Limb (tissue), 2 donors: ENCODE measurements at regions not wholly inside any gene's neighbourhood (a gene's known extent, or its start where the extent isn't known, plus 50 kb on each side); places are given as distances from the start of the nearest gene placed in this dataset.

Experiments used
- DNase-seq, 2 donors: peaks; one replicate each; pipeline ENCODE4 v3.0.0-alpha.2; 2016; ENCODE audit errors: extremely low spot score in 2 of 2

DNA sequence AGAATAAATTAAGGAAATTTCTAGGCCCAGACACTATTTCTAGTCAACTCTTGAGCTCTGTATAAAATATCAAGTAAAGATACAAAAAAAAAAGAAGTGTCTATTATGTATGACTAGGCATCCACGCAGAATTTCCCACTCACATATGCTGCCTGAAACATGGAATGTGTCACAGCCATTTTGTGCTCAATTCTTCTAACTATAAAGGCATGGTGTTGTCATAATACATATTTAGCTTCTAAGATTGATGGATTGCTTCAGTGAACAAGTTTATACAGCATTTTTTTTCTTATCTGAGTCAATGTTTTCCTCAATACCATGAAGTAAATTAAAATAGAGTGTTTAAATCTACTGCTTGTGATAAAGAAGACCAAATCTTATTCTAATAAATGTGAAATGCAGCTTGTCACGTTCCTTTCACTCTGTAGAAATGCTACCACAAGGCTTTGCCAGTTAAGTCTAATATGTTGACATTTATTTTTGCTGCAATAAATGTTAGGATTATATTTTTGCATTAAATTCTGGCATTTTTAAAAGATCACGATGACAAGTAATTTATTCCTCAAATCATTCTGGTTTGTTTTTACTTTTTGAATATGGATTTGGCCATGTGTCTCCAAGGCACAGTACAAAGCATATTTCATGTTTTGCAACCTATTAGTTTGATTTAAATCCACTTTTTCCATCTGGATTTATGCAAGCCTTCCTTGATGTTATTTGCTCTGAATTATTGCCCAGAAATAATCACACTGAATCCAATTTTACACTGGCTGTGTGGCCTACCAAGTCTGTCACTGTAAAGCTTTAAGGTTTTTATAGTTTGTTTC, 1829.0 kb upstream of the PCDH7 start:
- DNase-seq, result peak in 1 of 2 donors; percentile 20

DNA sequence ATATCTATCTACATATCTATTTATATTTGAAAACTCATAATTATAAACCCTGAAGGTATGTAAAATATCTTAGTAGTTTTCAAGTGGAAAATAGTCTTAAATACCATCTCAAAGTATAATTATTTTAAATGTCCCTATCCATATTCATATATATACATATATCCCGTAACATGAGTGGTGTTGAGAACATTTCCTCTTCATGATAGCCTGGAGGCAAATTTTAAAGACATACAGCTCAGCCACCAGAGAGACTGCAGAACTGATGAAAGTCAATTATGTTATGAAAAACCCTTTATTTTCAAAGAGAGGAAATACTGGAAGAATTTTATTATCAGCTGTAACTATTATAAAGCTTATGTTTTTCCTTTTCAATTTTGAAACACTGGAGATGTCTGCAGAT, 1806.7 kb upstream of the PCDH7 start:
- no peak for DNase-seq

DNA sequence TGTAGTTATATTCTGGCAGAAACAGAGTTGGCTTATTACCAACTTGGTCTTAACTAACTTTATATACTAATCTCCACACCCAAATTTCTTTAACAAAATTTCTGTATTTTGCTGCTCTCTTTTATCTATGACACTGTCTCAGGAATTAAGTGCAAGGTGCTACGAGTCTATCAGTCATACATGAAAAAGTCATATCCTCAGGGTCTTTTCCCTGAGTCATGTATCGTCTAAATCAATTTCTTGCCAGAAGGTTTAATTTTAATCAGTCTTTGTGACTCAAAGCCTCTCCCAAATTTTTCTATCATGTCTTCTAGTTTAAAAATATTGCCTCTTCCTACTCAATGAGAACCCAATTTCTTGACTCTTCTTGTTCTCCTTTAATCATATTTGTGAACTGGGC, 1803.6 kb upstream of the PCDH7 start:
- no peak for DNase-seq

GRCh38 chr4:28918871-28919270, 1801.3 kb upstream of the PCDH7 start:
- DNase-seq, result no peak

DNA sequence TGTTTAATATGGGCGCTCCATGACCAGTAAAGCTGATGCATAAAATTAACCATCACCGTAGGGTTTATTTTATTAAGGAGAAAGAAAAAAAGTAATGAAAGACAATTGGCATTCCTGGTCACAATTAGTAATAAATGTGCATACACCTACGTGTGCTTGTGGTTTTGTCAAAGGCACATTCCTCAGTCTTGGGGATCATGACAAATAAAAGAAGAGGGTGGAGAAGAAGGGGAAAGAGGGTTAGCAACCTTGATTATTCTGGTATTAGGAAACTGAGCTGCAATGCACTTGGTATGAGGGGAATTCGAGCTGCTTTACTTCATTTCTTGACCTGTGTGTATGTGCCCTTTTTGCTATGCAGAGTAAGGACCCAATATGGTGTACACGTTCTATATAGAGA, 1798.3 kb upstream of the PCDH7 start:
- no peak for DNase-seq

GRCh38 chr4:28926156-28926555, 1794.0 kb upstream of the PCDH7 start:
- DNase-seq, result no peak

GRCh38 chr4:28942631-28943030, 1777.5 kb upstream of the PCDH7 start:
- no peak for DNase-seq

GRCh38 chr4:28947374-28947773, 1772.8 kb upstream of the PCDH7 start:
- DNase-seq, result no peak

DNA sequence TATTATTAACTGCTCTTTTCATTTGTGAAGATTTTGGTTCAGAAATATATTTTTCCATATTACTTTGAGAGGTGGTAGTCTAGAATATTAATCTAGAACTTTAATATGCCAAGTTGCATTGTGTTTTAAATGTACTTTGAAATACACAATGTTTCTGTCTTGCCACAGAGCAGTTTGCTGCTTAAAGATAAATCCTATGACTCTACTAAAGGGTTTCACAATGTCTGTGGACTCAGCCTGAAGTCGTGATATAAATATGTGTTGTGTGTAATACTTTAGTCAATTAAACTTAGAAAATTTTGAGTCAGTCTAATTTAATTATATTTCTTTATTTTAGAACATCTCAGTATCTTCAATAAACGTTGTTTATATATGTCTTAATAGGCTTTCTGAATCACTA, 1771.7 kb upstream of the PCDH7 start:
- DNase-seq, result no peak

DNA sequence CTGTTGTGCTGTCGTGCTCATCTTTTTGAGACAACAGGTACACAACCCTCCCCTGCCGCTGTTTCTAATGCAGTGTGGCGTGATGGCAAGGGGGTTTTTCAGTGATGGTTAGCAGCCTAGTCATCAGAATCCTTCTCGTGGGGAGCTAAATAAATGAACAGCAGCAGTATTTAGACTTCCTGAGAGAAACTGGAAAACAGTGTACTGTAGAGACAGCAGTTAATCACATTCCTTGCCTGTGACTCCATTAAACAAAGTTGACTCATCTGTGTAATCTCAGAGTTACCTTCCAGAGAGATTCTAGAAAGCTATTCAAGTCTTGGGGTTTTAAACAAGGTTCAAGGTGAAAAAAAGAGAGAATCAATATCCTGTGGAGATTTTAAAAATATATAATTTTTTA, 1753.2 kb upstream of the PCDH7 start:
- no peak for DNase-seq

GRCh38 chr4:28973587-28974350, 1746.4 kb upstream of the PCDH7 start:
- no peak for DNase-seq

GRCh38 chr4:28976369-28976768, 1743.8 kb upstream of the PCDH7 start:
- no peak for DNase-seq

DNA sequence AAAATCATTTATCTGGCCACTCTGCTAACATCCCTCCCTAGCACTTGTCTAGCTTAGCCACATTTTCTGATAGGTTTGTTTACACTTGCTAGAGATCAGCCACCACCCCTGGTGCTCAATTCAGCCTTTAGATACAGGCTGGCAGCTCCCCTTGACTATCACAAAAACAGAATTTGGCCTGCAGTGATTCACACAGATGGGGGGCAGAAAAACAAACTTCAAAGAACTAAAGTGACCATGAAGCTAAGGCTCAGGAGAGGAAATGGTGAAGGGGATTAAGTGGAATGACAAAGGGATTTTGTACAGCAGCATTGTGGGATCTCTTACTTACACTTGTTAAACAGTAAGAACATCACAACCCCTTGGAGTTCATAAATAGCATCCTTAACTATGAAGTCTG, 1718.0 kb upstream of the PCDH7 start:
- DNase-seq, result no peak

DNA sequence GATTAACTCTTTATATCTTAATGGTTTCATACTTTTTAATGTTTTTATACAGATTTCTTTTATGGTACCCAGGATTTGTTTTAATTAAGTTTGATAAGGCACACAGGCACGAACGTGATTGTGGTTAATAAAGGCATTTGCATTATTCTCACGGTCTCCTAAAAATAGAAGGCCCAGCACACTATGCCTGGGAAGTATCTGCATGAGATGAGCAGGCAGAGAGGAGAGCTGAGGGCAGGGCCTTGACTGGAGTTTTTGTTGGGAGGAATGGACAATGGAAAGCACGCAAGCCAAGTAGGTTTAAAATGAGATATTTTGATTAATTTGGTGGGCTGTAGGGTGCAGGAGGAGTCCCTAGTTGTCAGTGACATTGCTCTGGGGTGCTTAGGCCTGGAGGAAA, 1714.3 kb upstream of the PCDH7 start:
- DNase-seq, result no peak

GRCh38 chr4:29009908-29010307, 1710.3 kb upstream of the PCDH7 start:
- DNase-seq, result no peak

DNA sequence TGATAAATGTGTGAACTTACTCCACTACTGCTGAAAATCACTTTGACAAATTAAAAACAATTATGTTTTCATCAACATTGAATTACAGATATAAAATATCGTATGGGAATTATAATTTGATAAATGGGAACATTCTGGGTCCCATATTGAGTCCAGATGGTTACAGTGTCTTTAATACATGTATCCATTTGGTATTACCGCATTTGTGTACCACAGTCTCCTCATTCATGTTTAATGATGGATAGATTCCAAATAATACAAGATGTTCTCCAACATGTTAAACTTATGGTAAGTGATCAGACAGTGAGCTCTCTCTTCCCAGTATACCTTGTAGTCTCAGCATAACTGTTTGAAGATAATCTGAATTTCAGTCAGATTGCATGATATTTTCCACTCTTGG, 1706.8 kb upstream of the PCDH7 start:
- no peak for DNase-seq

GRCh38 chr4:29014555-29014954, 1705.6 kb upstream of the PCDH7 start:
- no peak for DNase-seq

GRCh38 chr4:29033703-29034102, 1686.5 kb upstream of the PCDH7 start:
- no peak for DNase-seq

GRCh38 chr4:29037501-29037900, 1682.7 kb upstream of the PCDH7 start:
- no peak for DNase-seq

DNA sequence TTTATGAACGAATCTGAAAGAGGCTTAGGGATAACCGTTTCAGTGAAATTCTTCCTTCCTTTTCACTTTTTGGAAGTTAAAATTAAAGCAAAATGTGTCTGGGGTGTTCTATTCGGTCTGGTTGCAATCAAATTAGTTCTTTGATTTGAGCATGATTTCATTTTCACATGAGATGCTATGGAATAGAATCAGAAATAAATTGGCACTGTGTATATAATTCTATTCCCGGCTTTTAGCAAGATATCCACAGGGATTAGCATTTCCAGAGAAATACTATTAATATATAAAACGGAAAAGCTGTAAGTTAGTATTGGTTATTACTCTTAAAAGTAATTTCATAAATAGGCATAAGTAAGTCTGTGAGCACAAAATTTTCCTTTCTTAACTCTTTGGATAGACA, 1676.8 kb upstream of the PCDH7 start:
- DNase-seq, result no peak

DNA sequence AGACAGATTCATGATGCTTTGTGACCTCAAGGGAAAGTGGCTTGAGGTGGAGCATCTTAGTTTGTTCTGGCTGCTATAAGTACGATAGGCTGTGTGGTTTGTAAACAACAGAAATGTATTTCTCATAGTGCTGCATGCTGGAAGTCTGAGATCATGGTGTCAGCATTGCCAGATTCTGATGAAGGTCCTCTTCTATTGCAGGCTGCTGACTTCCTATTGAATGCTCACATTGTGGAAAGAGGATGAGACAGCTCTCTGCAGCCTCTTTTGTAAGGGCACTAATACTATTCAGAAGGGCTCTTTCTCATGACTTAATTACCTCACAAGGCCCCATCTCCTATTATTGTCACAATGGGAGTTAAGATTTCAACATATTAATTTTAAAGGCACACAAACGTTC, 1674.0 kb upstream of the PCDH7 start:
- no peak for DNase-seq

- DNase-seq, result peak in 1 of 2 donors; percentile 40
Observed at GRCh38 chr4:29046781-29047180, 1673.4 kb upstream of the PCDH7 start.
